Lower leg skin (tissue), 4 donors: ENCODE measurements at regions not wholly inside any gene's neighbourhood (a gene's known extent, or its start where the extent isn't known, plus 50 kb on each side); places are given as distances from the start of the nearest gene placed in this dataset.

Experiments used
- DNase-seq, 2 donors: peaks; one replicate each; pipeline ENCODE4 v3.0.0-alpha.2; 2019; ENCODE audit warnings: low spot score in 2 of 2
- H3K4me3 ChIP-seq: fragments of 200-600 bp; sonication (generic); 2 replicates; pipeline ENCODE4 v1.5.1; 2017; ENCODE audit warnings: mild to moderate bottlenecking, low read depth; ENCODE audit not compliant: poor library complexity, severe bottlenecking
- POLR2A ChIP-seq, 2 donors: fragments of 450-650 bp; IDR thresholded peaks; one replicate each; pipeline ENCODE4 v1.6.1; 2016 to 2017; ENCODE audit warnings: antibody characterized with exemption in 2 of 2, mild to moderate bottlenecking in 1 of 2, moderate library complexity in 1 of 2
- WGBS, 2 donors: methylation state at CpG; one replicate each; pipeline ENCODE4 v1.1.5; 2018; 5-methylcytosine and 5-hydroxymethylcytosine counted together
- intact Hi-C: fragments of 100-400 bp; cut with DNase I; formaldehyde crosslinking; loops from one replicate; pipeline ENCODE4 v1.15.0; 2023; ENCODE audit warnings: low total_unique reads
- TF ChIP-seq, protein P1 (sequence below), 3 donors: fragments of 450-650 bp; IDR thresholded peaks; one replicate each; pipeline ENCODE4 v1.5.1; 2016; ENCODE audit warnings: antibody characterized with exemption in 3 of 3, mild to moderate bottlenecking in 3 of 3, moderate library complexity in 2 of 3

DNA sequence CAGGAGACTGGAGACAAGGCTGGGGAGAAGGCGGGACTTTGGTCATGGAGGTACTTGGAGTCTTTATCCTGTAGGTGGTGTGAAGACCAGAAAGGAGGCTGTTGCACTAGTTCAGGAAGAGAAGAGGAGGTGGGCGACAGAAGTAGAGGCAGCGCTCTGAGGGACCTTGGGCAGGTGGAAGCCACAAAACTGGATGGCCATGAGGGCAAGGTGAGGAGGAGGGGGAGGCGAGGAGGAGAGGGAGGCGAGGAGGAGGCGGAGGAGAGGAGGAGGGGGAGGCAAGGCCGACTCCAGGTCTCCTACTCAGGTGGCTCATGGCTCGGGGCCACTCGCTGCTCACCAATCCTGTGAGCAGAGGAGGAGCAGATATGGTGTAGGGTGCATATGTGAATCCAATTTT lies 125.6 kb downstream of the RPLP1 start:
- WGBS, 2 donors: 93 to 94% methylated on average over 9 of the region's 9 CpGs
- intact Hi-C loops: no loop called here
- DNase-seq: no peak
- TF ChIP-seq, protein P1, sequence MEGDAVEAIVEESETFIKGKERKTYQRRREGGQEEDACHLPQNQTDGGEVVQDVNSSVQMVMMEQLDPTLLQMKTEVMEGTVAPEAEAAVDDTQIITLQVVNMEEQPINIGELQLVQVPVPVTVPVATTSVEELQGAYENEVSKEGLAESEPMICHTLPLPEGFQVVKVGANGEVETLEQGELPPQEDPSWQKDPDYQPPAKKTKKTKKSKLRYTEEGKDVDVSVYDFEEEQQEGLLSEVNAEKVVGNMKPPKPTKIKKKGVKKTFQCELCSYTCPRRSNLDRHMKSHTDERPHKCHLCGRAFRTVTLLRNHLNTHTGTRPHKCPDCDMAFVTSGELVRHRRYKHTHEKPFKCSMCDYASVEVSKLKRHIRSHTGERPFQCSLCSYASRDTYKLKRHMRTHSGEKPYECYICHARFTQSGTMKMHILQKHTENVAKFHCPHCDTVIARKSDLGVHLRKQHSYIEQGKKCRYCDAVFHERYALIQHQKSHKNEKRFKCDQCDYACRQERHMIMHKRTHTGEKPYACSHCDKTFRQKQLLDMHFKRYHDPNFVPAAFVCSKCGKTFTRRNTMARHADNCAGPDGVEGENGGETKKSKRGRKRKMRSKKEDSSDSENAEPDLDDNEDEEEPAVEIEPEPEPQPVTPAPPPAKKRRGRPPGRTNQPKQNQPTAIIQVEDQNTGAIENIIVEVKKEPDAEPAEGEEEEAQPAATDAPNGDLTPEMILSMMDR (IDR thresholded peaks at IDR 0.05): no peak
- TF ChIP-seq POLR2A (IDR thresholded peaks at IDR 0.05): no peak
- H3K4me3 ChIP-seq: no peak overlapping the region

DNA sequence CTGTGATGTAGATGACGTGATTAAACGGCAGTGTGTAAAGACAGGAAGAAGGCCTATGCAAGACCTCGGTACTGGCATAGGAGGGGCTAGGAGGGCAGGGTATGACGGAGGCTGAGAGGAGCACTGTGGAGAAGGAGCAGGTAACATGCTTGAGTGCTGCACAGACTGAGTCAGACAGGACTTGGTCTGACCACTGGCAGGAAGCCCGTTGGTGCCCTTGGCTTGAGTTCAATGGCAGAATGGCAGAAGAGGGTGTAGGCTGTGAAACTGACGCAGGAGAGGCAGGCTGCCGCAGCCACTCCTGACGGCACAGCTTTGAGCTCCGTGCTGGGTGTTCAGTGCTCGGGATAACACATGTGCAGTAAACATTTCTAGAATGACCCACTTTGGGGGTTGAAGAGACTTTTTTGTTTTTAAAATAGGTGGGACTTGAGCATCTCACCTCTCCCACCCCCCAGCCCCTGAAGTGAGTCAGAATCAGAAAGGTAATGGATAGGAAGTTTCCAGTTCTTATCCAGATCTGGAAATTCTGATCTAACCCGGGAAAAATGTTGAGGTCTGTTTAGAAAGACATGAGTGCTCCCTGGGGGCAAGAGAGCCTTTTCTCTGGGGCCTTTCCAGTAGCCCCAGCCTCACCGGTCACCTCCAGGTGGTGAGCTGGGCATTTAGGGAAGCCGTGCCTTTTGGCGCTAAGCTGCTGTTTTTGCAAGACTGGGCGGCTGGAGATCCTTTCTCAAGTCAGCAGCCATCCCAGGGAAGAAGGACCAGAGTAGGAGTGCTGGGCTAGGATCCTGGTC lies 126.4 kb downstream of the RPLP1 start:
- no peak for DNase-seq
- intact Hi-C loops: no loop called here
- WGBS, 2 donors: 75 to 82% methylated on average over 15 of the region's 15 CpGs
- H3K4me3 ChIP-seq: no peak overlapping the region
- no peak for TF ChIP-seq POLR2A (IDR thresholded peaks at IDR 0.05)
- TF ChIP-seq, protein P1 (IDR thresholded peaks at IDR 0.05): no peak

DNA sequence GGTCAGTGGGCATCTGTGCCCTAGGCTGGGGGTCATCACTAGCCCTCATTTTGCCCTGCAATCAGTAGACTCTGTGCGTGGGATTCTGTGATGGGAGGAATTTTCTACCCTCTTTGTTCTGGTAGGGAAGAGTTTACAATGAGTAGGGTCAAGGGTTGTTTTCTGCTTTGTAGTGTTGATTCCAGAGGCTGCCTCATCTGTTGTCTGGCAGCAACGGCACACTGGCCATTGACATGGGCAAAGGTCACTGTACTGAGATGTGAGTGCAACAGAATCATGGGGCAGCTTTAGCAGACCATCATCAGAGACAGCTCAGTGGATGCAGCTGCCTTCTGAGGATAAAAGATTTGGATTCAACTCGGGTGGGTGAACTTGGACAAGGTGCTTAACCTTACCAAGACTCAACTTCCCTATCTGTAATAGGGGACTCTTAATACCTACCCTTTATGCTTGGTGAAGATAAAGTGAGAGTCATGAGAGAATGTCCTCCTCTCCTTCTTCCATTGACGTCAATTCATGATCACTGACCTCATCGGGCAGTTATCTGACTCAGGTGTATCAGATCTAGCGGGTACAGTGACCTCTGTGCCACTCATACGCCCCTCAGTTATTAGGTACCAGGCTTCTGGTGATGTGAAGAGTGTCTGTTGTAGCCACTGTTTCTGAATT lies 127.5 kb downstream of the RPLP1 start:
- no peak overlapping the region for H3K4me3 ChIP-seq
- 87 to 89% methylated on average over 7 of the region's 7 CpGs for WGBS, 2 donors
- no peak for DNase-seq
- intact Hi-C loops: no loop called here
- no peak for TF ChIP-seq POLR2A (IDR thresholded peaks at IDR 0.05)
- TF ChIP-seq, protein P1 (IDR thresholded peaks at IDR 0.05): no peak

DNA sequence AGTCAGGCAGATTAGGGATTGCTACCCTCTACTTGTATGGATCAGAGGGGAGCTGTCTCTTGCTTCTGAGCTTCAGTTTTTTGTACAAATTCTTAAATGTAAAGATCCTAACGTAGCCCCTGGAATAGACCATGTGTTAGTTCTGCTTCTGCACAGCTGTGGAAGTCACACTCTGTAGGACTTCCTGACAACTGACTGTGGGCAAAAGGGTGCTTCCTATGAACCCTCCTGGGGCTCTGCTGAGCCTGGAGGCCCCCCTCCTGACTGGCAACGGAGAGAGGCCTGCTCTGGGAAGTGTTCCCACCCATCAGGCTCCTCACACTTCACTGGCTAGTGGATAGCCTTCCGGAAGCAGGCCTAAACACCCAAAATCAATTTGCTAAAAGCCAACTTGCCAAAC lies 131.0 kb downstream of the RPLP1 start:
- no peak overlapping the region for H3K4me3 ChIP-seq
- 60 to 79% methylated on average over 3 of the region's 3 CpGs for WGBS, 2 donors
- TF ChIP-seq, protein P1 (IDR thresholded peaks at IDR 0.05): no peak
- DNase-seq: no peak
- intact Hi-C loops: no loop called here

DNA sequence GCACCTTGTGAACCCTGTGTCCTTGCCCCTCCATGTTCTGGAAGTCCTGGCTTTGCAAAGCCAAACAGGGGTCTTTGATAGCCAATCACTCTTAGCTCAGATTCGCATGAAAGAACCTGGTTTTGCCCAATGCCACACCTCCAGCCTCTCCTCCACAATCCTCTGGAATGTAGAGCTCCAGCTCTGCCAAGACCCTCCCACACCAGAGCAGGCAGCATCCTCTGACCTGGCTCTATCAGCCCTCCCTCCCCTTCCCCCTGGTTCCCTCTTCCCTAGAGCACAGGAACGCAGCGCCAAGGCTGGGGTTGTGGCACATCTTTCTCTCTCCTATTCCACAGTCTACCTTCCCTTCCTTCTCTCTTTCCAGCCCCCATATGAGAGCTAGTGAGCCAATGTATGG lies 133.3 kb downstream of the RPLP1 start:
- no peak for DNase-seq
- TF ChIP-seq POLR2A (IDR thresholded peaks at IDR 0.05): no peak
- TF ChIP-seq, protein P1 (IDR thresholded peaks at IDR 0.05): no peak
- WGBS, 2 donors: 60 to 61% methylated on average over 3 of the region's 3 CpGs
- no peak overlapping the region for H3K4me3 ChIP-seq
- intact Hi-C loops: no loop called here
